ENCODE measurements at regions not wholly inside any gene's neighbourhood (a gene's known extent, or its start where the extent isn't known, plus 50 kb on each side); places are given as distances from the start of the nearest gene placed in this dataset.

GRCh38 chr15:25136119-25136518 is 181.3 kb downstream of the SNRPN start:
- ATAC-seq (ENCODE audit: low read depth) (peak; percentile 55), DNase-seq (peak; percentile 15)
- H3K9me3 ChIP-seq (ENCODE audit: control insufficient read depth, insufficient read depth, low read length): no peaks in the 10 kb centered on the region
- no TSS peak for BruUV-seq (replicated peaks)
- H3K4me2 ChIP-seq (ENCODE audit: low read depth, low read length): no peak overlapping the region
- peak; percentile 26; the same call in 1 of the 2 replicates for TF ChIP-seq RAD21 (IDR thresholded peaks at IDR 0.05; ENCODE audit: low read length)
- peak; percentile 39 for TF ChIP-seq CTCF (conservative IDR thresholded peaks at IDR 0.05; ENCODE audit: low read depth, low read length)
- no peak for TF ChIP-seq BHLHE40 (IDR thresholded peaks at IDR 0.05; ENCODE audit: low read depth, low read length)
- no peak for TF ChIP-seq NFE2L2 (IDR thresholded peaks at IDR 0.05; ENCODE audit: low read depth, low read length)
- no peak for TF ChIP-seq RCOR1 (IDR thresholded peaks at IDR 0.05; ENCODE audit: insufficient replicate concordance, low read length)
- TF ChIP-seq SMC3 (IDR thresholded peaks at IDR 0.05; ENCODE audit: low read depth, low read length): peak; percentile 12; the same call in 1 of the 2 replicates
- H3K14ac ChIP-seq (replicated peaks; ENCODE audit: low read depth, low read length): no peak overlapping the region
- no peaks in the 10 kb centered on the region for H3K79me1 ChIP-seq (ENCODE audit: low read depth in 1 of 2, low read length in 2 of 2)
- H2AFZ ChIP-seq (replicated peaks; ENCODE audit: low read length, poor library complexity): no peak overlapping the region
- H2BK5ac ChIP-seq (ENCODE audit: low read depth, low read length, poor library complexity, severe bottlenecking): no peak overlapping the region
- 0 out of 2 replicates have a peak, but pooled peaks cover 1% of the 10 kb centered on the region for H3K36me3 ChIP-seq (ENCODE audit: control insufficient read depth, insufficient read depth, low read length)
- H3K23ac ChIP-seq (ENCODE audit: low read depth, low read length): no peak overlapping the region
- no peak overlapping the region for H4K8ac ChIP-seq (ENCODE audit: low read depth in 2 of 2, low read length in 2 of 2)
- H3K27ac ChIP-seq (ENCODE audit: insufficient read depth, low read length): no peak overlapping the region
- H3K9ac ChIP-seq (ENCODE audit: low read depth, low read length): no peak overlapping the region
- no peaks in the 10 kb centered on the region; the same call in 1 of the 2 replicates for H4K20me1 ChIP-seq (ENCODE audit: insufficient read depth, low read length)
- no peak overlapping the region for H4K91ac ChIP-seq (ENCODE audit: insufficient read depth, low read depth, low read length)
- no peaks in the 10 kb centered on the region for H3K9me1 ChIP-seq (ENCODE audit: insufficient read depth, low read length)
- no peak overlapping the region for H3K4me3 ChIP-seq (ENCODE audit: insufficient read depth, low read depth, low read length)
- ChIA-PET POLR2A (ENCODE audit: unreplicated experiment) (no interaction called here), CTCF (no interaction called here)
- H3K4me1 ChIP-seq (ENCODE audit: control insufficient read depth, insufficient read depth, low read length): 0 out of 2 replicates have a peak, but pooled peaks cover 2% of the 10 kb centered on the region
- H3K18ac ChIP-seq (ENCODE audit: low read depth, low read length): no peak overlapping the region
- intact Hi-C loops (cut with micrococcal nuclease) (loop anchor here (5.0 to 10.0 kb wide), 2 partner anchors 366 to 1729 kb away; partner anchors contain the start of gene GABRA5), in situ Hi-C loops (cut with MboI; ENCODE audit: low sequenced_read_pairs) (no loop called here), dilution Hi-C loops (cut with HindIII; ENCODE audit: low sequenced_read_pairs, unreplicated experiment) (no loop called here)
- H3K27me3 ChIP-seq (ENCODE audit: control insufficient read depth, insufficient read depth, low read length): no peaks in the 10 kb centered on the region
- H4K5ac ChIP-seq (ENCODE audit: low read depth, low read length): no peak overlapping the region
- no peak overlapping the region for H2BK120ac ChIP-seq (ENCODE audit: low read depth, low read length)
- no CpG with 5 or more reads among the region's 3 CpGs for WGBS, 2 experiments (ENCODE audit: extremely low coverage in 2 of 2, insufficient read length in 1 of 2)
- H2BK20ac ChIP-seq (ENCODE audit: low read depth, low read length): no peak overlapping the region
- no peak overlapping the region for H2BK15ac ChIP-seq (ENCODE audit: low read depth, low read length)
- H2AK9ac ChIP-seq (replicated peaks; ENCODE audit: low read depth, low read length, poor library complexity): no peak overlapping the region
- no peak overlapping the region for H3K4ac ChIP-seq (ENCODE audit: low read depth, low read length)
- H3K56ac ChIP-seq (ENCODE audit: extremely low read depth, insufficient read depth, low read length): no peak overlapping the region
- no peak overlapping the region for H2AK5ac ChIP-seq (ENCODE audit: low read depth, low read length)
